B cell (primary cell): ENCODE measurements at regions not wholly inside any gene's neighbourhood (a gene's known extent, or its start where the extent isn't known, plus 50 kb on each side); places are given as distances from the start of the nearest gene placed in this dataset.

Experiments
- ATAC-seq: fragments of 200-7000 bp; cut with Tn5 transposase; one replicate; pipeline ENCODE4 v1.10.0; 2021; ENCODE audit warnings: low read depth, mild to moderate bottlenecking, moderate number of reproducible peaks, moderate library complexity
- CTCF ChIA-PET: fragments of 350-600 bp; sonication (Branson Sonifier 250); formaldehyde crosslinking; loops from one replicate; lab custom pipeline; 2021; ENCODE audit warnings: antibody characterized with exemption, inconsistent platforms; lab: Charles Lee
- POLR2A ChIA-PET: fragments of 350-600 bp; sonication (Branson Sonifier 250); formaldehyde crosslinking; loops from one replicate; lab custom pipeline; 2021; ENCODE audit warnings: antibody characterized with exemption; lab: Charles Lee
- DNase-seq: peaks from one replicate; pipeline ENCODE4 v3.0.0; 2013
- H2AFZ ChIP-seq: 2 replicates; pipeline ENCODE4 v1.6.1; 2012; ENCODE audit warnings: mild to moderate bottlenecking, low read depth, low read length; ENCODE audit not compliant: insufficient read depth, poor library complexity, severe bottlenecking
- H3K27ac ChIP-seq, 2 donors: 1 replicate in 1 of 2; 2 replicates in 1 of 2; pipeline ENCODE4 v1.5.1; 2012 to 2013; ENCODE audit warnings: low read length in 2 of 2, mild to moderate bottlenecking in 2 of 2, moderate library complexity in 1 of 2
- H3K27me3 ChIP-seq, 4 experiments: fragments of 200-600 bp in 1 of 4; sonication (generic) in 1 of 4; replicated peaks in 1 of 4; 1 replicate in 2 of 4; 2 replicates in 2 of 4; pipeline versions ENCODE4 v1.6.1 to v1.7.0; 2013 to 2016; ENCODE audit warnings: low read length in 3 of 4, mild to moderate bottlenecking in 2 of 4, mixed read lengths in 1 of 4, moderate library complexity in 1 of 4; ENCODE audit not compliant: insufficient read depth in 4 of 4, control insufficient read depth in 3 of 4; ENCODE audit errors: control extremely low read depth in 1 of 4
- H3K36me3 ChIP-seq, 2 experiments: replicated peaks in 1 of 2; 1 replicate in 1 of 2; 2 replicates in 1 of 2; pipeline versions ENCODE4 v1.6.1 to v1.7.1; 2013; ENCODE audit warnings: low read length in 1 of 2; ENCODE audit not compliant: insufficient read depth in 2 of 2, control insufficient read depth in 1 of 2; ENCODE audit errors: control extremely low read depth in 1 of 2, extremely low read depth in 1 of 2
- H3K4me1 ChIP-seq, 2 donors: fragments of 200-600 bp in 1 of 2; sonication (generic) in 1 of 2; 1 replicate in 1 of 2; 2 replicates in 1 of 2; pipeline versions ENCODE4 v1.5.1 to v1.6.1; 2013 to 2017; ENCODE audit warnings: low read length in 2 of 2; ENCODE audit not compliant: control insufficient read depth in 2 of 2, insufficient read depth in 2 of 2
- H3K4me2 ChIP-seq: replicated peaks from 2 replicates; pipeline ENCODE3; 2012; ENCODE audit warnings: mild to moderate bottlenecking, low read depth, low read length; ENCODE audit not compliant: poor library complexity, severe bottlenecking
- H3K4me3 ChIP-seq, 5 experiments: fragments of 200-600 bp in 1 of 5; sonication (generic) in 1 of 5; 1 replicate in 3 of 5; 2 replicates in 2 of 5; pipeline versions ENCODE4 v1.5.1 to v1.7.0; 2011 to 2016; ENCODE audit warnings: low read length in 4 of 5, mild to moderate bottlenecking in 4 of 5, low read depth in 2 of 5, control low read depth in 1 of 5, moderate library complexity in 1 of 5; ENCODE audit not compliant: insufficient read depth in 1 of 5; ENCODE audit errors: control extremely low read depth in 1 of 5, extremely low read depth in 1 of 5
- H3K79me2 ChIP-seq: fragments of 200-600 bp; sonication (generic); one replicate; pipeline ENCODE4 v1.6.0; 2016; ENCODE audit warnings: low read length; ENCODE audit not compliant: control insufficient read depth, insufficient read depth
- H3K9ac ChIP-seq: fragments of 200-600 bp; sonication (generic); 2 replicates; pipeline ENCODE4 v1.6.1; 2017; ENCODE audit warnings: mild to moderate bottlenecking, low read length, moderate library complexity
- H3K9me3 ChIP-seq, 3 donors: one replicate each; pipeline versions ENCODE4 v1.6.1 to v1.7.1; 2013; ENCODE audit warnings: low read length in 2 of 3; ENCODE audit not compliant: control insufficient read depth in 2 of 3, insufficient read depth in 1 of 3; ENCODE audit errors: control extremely low read depth in 1 of 3
- H4K20me1 ChIP-seq: 2 replicates; pipeline ENCODE4 v1.6.0; 2012; ENCODE audit warnings: mild to moderate bottlenecking, low read length; ENCODE audit not compliant: insufficient read depth, control insufficient read depth, poor library complexity, severe bottlenecking
- H3K27ac Mint-ChIP-seq: one replicate; pipeline ENCODE4 v1.8.0; 2021; ENCODE audit warnings: mixed read lengths
- H3K27me3 Mint-ChIP-seq: one replicate; pipeline ENCODE4 v1.8.0; 2021; ENCODE audit warnings: mixed read lengths
- H3K4me1 Mint-ChIP-seq: one replicate; pipeline ENCODE4 v1.8.0; 2021; ENCODE audit warnings: mixed read lengths
- H3K4me3 Mint-ChIP-seq: one replicate; pipeline ENCODE4 v1.8.0; 2021; ENCODE audit warnings: mixed read lengths
- H3K9me3 Mint-ChIP-seq: one replicate; pipeline ENCODE4 v1.8.0; 2022; ENCODE audit warnings: mixed read lengths; ENCODE audit not compliant: insufficient read depth
- EZH2 ChIP-seq: IDR thresholded peaks from 2 replicates; pipeline ENCODE4 v1.6.1; 2012; ENCODE audit warnings: borderline replicate concordance, low read depth, mild to moderate bottlenecking, moderate library complexity, low read length; ENCODE audit not compliant: insufficient read depth, poor library complexity, severe bottlenecking
- WGBS: methylation state at CpG from one replicate; pipeline ENCODE4 v1.1.5; 2013; ENCODE audit warnings: missing lambda C conversion rate; ENCODE audit not compliant: insufficient coverage; 5-methylcytosine and 5-hydroxymethylcytosine counted together
- intact Hi-C: fragments of 100-400 bp; cut with micrococcal nuclease; formaldehyde crosslinking; loops from one replicate; pipeline ENCODE4 v1.10.0; 2022
- TF ChIP-seq, protein P1 (sequence below): fragments of 200-600 bp; IDR thresholded peaks from one replicate; pipeline ENCODE4 v1.8.0; 2022; ENCODE audit warnings: antibody characterized with exemption, mild to moderate bottlenecking

GRCh38 chr14:101126731-101127130 is 223.2 kb upstream of the RTL1 start:
- peaks cover 0 to 13% (median 0%) of the 10 kb centered on the region in 4 experiments for H3K27me3 ChIP-seq
- Mint-ChIP-seq H3K27ac (no peak overlapping the region), H3K4me1 (peaks cover 2% of the 10 kb centered on the region), H3K4me3 (no peak overlapping the region), H3K27me3 (peaks cover 22% of the 10 kb centered on the region), H3K9me3 (no peaks in the 10 kb centered on the region)
- H2AFZ ChIP-seq, result no peak overlapping the region
- intact Hi-C loops, result no loop called here
- peaks cover under 1% of the 10 kb centered on the region for H3K79me2 ChIP-seq
- ATAC-seq (no peak), DNase-seq (no peak)
- peaks cover 2 to 4% of the 10 kb centered on the region in 2 donors for H3K4me1 ChIP-seq
- H3K4me3 ChIP-seq, result no peak overlapping the region
- no peaks in the 10 kb centered on the region for H4K20me1 ChIP-seq
- ChIA-PET CTCF (no interaction called here), POLR2A (no interaction called here)
- no peak overlapping the region for H3K9ac ChIP-seq
- H3K36me3 ChIP-seq, result no peaks in the 10 kb centered on the region
- no peak for TF ChIP-seq EZH2
- TF ChIP-seq, protein P1, sequence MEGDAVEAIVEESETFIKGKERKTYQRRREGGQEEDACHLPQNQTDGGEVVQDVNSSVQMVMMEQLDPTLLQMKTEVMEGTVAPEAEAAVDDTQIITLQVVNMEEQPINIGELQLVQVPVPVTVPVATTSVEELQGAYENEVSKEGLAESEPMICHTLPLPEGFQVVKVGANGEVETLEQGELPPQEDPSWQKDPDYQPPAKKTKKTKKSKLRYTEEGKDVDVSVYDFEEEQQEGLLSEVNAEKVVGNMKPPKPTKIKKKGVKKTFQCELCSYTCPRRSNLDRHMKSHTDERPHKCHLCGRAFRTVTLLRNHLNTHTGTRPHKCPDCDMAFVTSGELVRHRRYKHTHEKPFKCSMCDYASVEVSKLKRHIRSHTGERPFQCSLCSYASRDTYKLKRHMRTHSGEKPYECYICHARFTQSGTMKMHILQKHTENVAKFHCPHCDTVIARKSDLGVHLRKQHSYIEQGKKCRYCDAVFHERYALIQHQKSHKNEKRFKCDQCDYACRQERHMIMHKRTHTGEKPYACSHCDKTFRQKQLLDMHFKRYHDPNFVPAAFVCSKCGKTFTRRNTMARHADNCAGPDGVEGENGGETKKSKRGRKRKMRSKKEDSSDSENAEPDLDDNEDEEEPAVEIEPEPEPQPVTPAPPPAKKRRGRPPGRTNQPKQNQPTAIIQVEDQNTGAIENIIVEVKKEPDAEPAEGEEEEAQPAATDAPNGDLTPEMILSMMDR, result no peak
- 94% methylated on average over 4 of the region's 4 CpGs for WGBS
- H3K27ac ChIP-seq, result no peak overlapping the region
- peaks cover 0 to 32% (median 0%) of the 10 kb centered on the region in 3 donors for H3K9me3 ChIP-seq
- H3K4me2 ChIP-seq, result no peak overlapping the region

GRCh38 chr14:101127224-101127623 is 223.7 kb upstream of the RTL1 start:
- H3K36me3 ChIP-seq, result no peaks in the 10 kb centered on the region
- no peak overlapping the region for H3K4me3 ChIP-seq
- peaks cover 22% of the 10 kb centered on the region for H3K27me3 Mint-ChIP-seq
- ATAC-seq, result no peak
- CTCF ChIA-PET, result no interaction called here
- H3K4me1 ChIP-seq, result no peaks in the 10 kb centered on the region
- H3K4me1 Mint-ChIP-seq, result no peaks in the 10 kb centered on the region
- TF ChIP-seq EZH2, result no peak
- TF ChIP-seq, protein P1, result no peak
- intact Hi-C loops, result no loop called here
- no peaks in the 10 kb centered on the region for H3K9me3 Mint-ChIP-seq
- no peak overlapping the region for H3K4me2 ChIP-seq
- no peak overlapping the region for H3K9ac ChIP-seq
- WGBS, result 90% methylated on average over 7 of the region's 12 CpGs
- H3K4me3 Mint-ChIP-seq, result no peak overlapping the region
- H3K79me2 ChIP-seq, result no peaks in the 10 kb centered on the region
- H3K27me3 ChIP-seq, result peaks cover 0 to 15% (median 0%) of the 10 kb centered on the region in 4 experiments
- POLR2A ChIA-PET, result no interaction called here
- no peak for DNase-seq
- H4K20me1 ChIP-seq, result no peaks in the 10 kb centered on the region
- no peak overlapping the region for H3K27ac ChIP-seq
- peaks cover 0 to 35% (median 0%) of the 10 kb centered on the region in 3 donors for H3K9me3 ChIP-seq
- no peak overlapping the region for H3K27ac Mint-ChIP-seq
- no peak overlapping the region for H2AFZ ChIP-seq
